Stimulated activated CD4-positive, alpha-beta T cell treated with anti-CD3 and anti-CD28 coated beads, TNF-alpha, amount 100 ng/mL, for 1 hour (primary cell): ENCODE measurements at regions not wholly inside any gene's neighbourhood (a gene's known extent, or its start where the extent isn't known, plus 50 kb on each side); places are given as distances from the start of the nearest gene placed in this dataset.
"Not testable (repeated sequence)": the region's sequence is repeated elsewhere in the genome, so short reads cannot be mapped to it uniquely, and the experiment has no call there.

Experiments
- DNase-seq, 3 donors: peaks; one replicate each; pipeline ENCODE4 v3.0.0-alpha.2; 2020; ENCODE audit warnings: low read depth in 3 of 3, low spot score in 1 of 3

DNA sequence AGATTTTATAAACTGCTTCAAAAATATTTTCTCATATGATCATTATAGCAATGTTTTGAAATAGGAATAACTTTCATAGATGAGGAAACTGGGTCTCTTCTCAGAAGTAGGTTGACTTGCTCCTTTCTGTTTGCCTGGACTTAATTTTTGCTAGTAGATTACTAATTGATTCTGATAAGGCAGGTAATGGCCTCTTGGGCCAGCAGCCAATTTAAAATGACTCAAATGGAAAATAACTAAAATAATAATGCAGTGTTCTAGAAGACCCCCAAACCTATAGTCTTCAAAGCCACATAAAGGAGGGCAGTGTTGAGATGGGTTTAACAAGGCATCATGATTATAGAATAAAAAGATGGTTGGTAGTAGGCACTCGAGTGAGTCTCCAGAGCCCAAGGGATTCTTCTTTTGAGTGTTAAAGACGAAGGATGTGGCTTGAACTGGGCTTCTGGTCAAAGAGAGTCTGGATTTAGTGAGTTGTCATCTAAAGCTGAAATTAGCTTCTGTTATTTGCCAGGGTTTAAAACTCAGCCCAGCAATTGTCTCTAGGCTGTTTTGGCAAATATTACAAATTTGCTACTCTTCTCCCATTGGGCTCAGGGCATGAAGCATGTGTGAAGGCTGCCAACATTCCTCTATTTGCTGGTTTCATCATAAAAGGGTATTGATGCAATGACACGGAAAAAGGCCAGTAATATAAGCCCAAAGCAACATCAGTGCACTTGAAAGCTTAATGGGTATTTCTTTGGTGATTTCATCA lies 297.1 kb upstream of the MEIS2 start:
- DNase-seq: no peak

- DNase-seq: no peak
Observed at GRCh38 chr15:37416103-37416502, 315.8 kb upstream of the MEIS2 start.

DNA sequence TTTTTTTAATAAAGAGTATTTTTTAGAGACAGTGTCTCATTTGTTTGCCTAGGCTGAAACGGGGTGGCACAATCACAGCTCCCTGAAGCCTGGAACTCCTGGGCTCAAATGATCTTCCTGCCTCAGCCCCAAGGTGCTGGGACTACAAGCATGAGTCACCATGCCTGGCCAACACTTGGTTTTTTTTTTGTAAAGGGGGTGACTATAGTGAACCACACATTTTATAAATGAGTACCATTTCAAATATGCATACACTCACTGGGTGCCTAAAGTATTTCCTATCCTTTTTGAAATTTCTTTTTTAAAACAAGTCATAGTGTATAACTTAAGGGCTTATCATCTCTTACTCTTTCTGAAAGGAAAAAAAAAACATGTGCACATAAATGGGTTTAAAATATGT lies 325.2 kb upstream of the MEIS2 start:
- DNase-seq: no peak

DNA sequence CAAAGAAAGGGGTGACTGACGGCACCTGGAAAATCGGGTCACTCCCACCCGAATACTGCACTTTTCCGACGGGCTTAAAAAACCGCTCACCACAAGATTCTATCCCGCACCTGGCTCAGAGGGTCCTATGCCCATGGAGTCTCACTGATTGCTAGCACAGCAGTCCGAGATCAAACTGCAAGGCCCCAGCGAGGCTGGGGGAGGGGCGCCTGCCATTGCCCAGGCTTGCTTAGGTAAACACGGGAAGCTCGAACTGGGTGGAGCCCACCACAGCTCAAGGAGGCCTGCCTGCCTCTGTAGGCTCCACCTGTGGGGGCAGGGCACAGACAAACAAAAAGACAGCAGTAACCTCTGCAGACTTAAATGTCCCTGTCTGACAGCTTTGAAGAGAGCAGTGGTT lies 327.0 kb upstream of the MEIS2 start:
- not testable (repeated sequence) for DNase-seq

DNA sequence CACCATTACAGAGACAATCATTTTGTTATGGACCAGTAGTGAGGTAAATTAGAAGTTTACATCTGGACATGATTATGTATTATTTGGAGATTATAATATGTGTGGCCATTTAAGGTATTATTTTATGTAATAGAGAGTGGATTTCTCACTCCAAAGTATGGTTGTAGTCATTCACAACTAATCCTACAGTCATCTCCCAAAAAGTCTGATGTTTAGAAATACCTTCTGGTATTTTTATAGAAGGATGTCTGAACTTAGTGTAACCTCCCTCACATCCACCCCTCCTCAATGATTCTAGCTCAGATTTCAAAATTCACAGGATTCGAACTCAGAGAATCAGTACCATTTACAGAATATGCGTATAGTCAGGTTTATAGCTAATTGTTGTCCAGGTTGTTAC lies 346.6 kb upstream of the MEIS2 start:
- no peak for DNase-seq

DNA sequence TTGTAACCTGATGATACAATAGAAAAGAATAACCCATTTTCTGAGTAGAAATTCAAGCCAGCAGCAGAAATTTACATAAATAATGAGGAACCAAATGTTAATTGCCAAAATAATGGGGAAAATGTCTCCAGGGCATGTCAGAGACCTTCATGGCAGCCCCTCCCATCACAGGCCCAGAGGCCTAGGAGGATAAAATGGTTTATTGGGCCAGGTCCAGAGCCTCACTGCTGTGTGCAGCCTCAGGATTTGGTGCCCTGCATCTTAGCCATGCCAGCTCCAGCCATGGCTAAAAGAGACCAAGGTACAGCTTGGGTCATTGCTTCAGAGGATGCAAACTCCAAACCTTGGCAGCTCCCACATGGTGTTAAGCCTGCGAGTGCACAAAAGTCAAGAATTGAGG lies 352.1 kb upstream of the MEIS2 start:
- no peak for DNase-seq

DNA sequence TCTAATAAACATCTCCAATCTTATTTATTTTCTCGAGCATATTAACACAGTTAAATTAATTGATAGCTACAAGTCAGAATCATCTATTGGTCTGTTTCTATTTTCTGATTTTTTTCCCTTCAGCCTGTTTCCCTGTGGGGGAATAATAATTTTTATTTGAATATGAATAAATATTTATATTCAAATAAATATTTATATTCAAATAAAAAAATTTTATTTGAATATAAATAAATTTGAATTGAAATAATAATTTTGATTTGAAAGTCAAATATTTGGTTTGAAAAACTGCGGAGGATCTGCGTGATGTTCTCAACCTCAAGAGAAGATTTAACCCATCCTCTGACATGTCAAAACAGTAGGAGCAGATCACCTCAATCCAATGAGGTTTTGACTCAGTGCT lies 380.1 kb upstream of the MEIS2 start:
- DNase-seq: no peak

DNA sequence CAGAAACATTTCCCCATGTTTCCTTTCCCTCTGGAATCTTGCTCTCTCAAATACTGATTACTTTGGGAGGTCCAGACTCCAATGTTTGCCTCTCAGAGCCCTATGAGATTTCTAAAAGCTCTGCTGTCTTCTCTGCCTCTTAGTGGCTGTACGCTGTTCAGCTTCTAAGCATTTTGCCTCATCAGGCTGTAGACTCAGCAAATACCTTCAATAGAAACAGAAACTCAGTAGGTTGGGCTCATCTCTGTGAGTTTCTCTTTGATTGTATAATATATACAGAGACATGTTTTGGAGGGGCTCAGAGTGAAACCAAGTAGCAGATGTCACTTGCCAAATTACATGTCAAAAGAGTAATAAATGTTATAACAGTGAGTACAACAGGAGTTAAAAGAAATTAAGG lies 380.8 kb upstream of the MEIS2 start:
- DNase-seq: no peak

DNA sequence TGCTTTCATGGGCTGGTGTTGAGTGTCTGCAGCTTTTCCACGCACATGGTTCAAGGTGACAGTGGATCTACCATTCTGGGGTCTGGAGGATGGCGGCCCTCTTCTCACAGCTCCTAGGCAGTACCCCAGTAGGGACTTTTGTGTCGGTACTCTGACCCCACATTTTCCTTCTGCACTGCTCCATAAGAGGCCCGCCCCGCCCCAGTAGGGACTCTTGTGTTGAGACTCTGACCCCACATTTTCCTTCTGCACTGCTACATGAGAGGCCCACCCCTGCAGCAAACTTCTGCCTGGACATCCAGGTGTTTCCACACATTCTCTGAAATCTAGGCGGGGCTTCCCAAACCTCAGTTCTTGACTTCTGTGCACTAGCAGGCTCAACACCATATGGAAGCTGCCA lies 383.4 kb upstream of the MEIS2 start:
- DNase-seq: no peak

DNA sequence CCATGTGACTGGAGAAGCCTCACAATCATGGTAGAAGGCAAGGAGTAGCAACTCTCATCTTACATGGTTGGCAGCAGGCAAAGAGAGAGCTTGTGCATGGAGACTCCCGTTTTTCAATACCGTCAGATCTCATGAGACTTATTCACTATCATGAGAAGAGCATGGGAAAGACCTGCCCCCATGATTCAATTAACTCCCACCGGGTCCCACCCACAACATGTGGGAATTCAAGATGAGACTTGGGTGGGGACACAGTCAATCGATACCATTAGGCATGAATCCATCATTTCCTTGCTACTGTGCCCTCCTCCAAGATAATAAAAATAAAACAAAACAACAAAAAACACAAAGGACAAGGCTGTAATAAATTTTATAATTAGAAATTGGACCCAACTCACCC lies 384.7 kb upstream of the MEIS2 start:
- no peak for DNase-seq

- DNase-seq: no peak
Observed at GRCh38 chr15:37490707-37491106, 390.4 kb upstream of the MEIS2 start.

GRCh38 chr15:37516621-37517020 lies 416.3 kb upstream of the MEIS2 start:
- DNase-seq: no peak

DNA sequence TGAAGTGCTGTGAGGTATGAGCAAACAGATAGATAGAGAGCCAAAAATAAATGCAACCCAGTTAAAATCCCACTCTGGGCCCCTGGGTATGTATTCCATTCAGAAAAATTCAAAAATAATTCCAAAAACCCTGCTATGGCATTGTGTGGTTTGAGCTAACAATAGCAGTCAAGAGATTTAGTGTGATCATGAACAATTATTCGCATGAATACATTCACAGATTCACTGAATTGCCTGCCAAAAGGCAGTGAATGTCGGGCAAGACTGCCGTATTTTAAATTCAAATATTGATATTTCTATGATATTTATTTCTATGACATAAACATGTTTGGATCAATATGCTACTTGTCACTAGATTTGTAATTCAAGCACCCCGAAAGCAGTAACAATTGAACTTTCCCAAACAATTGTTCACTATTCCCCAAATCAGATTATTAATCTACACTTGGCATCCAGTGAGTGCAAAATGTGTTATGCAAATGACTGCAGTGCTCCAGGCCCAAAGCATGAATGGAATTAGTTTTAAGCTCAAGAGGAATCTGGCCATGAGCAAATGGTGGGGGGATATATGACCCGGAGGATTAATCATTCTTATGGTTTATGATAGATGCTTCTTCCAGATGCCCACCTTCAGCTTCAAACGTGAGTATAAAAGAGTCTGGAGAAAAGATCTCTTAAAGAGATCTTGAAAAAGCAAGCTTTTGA lies 417.0 kb upstream of the MEIS2 start:
- DNase-seq: no peak

DNA sequence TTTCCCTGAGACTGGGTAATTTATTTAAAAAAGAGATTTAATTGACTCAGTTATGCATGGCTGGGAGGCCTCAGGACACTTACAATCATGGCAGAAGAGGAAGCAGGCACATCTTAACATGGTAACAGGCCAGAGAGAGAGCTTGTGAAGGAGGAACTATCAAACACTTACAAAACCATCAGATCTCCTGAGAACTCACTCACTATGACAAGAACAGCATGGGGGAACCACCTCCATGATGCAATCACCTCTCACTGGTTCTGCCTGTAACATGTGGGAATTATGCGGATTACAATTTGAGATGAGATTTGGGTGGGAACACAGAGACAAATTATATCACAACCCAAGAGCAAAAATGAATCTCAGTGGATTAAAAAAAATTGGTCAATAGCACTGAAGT lies 416.0 kb upstream of the TMCO5A start:
- DNase-seq: no peak

DNA sequence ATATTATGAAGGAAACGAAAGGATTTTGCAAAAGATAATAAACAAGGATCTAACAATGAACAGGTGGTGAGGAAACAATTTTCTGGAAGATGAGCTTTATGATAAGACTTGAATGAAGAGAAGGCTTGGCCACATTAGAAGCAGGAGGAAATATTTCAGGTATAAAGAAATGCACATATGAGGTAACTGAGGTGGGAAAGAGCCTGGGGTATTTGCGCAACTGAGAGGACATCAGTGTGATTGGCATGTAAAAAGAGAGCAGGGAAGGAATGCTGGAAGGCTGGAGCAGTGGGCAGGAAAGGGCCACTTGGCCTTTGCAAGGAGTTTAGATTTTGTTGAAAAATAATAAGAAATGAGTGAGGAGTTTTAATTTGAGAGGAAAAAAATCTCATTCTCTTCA lies 414.4 kb upstream of the TMCO5A start:
- no peak for DNase-seq

- DNase-seq: no peak
Observed at GRCh38 chr15:37520882-37521281, 413.6 kb upstream of the TMCO5A start.

- DNase-seq: no peak
Observed at GRCh38 chr15:37524601-37525000, 409.8 kb upstream of the TMCO5A start.

DNA sequence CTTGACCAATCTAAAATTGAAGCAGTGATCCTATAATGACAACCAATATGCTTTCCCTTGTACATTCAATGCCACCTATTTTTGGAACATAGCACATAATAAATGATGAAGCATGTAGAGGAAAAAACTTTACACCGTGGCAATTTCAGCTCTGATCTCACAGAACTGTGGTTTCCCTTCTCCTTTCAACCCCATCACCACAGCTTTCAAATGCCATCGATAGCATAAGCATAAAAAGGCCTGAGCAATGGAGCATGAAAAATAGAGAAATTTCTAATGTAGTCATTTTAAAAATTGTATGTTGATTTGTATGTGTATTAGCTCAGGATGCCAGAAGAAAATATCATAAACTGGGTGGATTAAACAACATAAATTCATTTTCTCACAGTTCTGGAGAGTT lies 406.0 kb upstream of the TMCO5A start:
- DNase-seq: no peak

- DNase-seq: no peak
Observed at GRCh38 chr15:37536967-37537605, 397.4 kb upstream of the TMCO5A start.

GRCh38 chr15:37537802-37538201 lies 396.6 kb upstream of the TMCO5A start:
- DNase-seq: no peak

GRCh38 chr15:37548116-37548515 lies 386.3 kb upstream of the TMCO5A start:
- no peak for DNase-seq

DNA sequence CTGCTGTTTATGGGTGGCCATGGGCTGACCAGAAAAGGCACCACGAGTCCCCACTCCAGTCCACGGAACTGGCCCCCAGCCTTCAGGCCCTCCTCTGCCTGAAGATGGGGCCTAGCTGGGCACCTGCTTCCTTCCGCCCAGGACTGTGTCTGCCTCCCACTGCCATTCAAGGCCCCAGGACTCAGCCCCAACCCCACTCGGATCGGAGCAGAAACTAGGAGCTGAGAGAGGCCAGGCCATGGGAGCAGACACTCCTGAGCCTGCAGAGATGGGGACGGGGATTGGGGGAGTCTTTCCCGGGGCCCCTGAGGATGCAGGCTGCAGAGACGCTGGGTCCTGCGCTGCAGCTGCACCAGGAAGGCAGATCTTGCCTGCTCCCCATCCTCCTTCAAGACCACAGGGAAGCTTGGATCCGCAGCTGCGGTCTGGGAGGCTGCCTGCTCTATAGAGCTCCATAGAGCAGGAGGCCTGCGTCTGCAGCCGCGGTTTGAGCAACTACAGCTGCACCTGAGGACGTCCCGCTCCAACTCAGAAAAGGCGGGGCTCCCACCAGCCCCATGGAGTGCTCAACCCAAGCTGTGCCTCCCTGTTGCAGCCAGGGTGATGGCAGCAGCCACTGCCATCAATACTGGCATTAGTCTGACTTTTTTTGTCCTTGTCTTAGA lies 383.9 kb upstream of the TMCO5A start:
- DNase-seq: no peak
